ENCODE measurements at regions not wholly inside any gene's neighbourhood (a gene's known extent, or its start where the extent isn't known, plus 50 kb on each side); places are given as distances from the start of the nearest gene placed in this dataset.
"Not testable (repeated sequence)": the region's sequence is repeated elsewhere in the genome, so short reads cannot be mapped to it uniquely, and the experiment has no call there.

- no peak overlapping the region for H3K4me2 ChIP-seq (ENCODE audit: low read depth, low read length)
- H3K4me1 ChIP-seq (ENCODE audit: low read length), result no peaks in the 10 kb centered on the region
- no peak overlapping the region for H3K4me3 ChIP-seq (ENCODE audit: low read length)
- H3K9me3 ChIP-seq (replicated peaks; ENCODE audit: insufficient read depth, low read length), result no peaks in the 10 kb centered on the region
- no peaks in the 10 kb centered on the region for H3K79me2 ChIP-seq (ENCODE audit: low read length)
- no peak for DNase-seq
- no peak overlapping the region for H3K27ac ChIP-seq (ENCODE audit: low read length)
- no peaks in the 10 kb centered on the region for H4K20me1 ChIP-seq (ENCODE audit: insufficient read depth, low read length)
- H3K36me3 ChIP-seq (replicated peaks; ENCODE audit: insufficient read depth, low read length), result no peaks in the 10 kb centered on the region
- H3F3A ChIP-seq (ENCODE audit: insufficient read depth, low read length), result no peaks in the 10 kb centered on the region
- H3K27me3 ChIP-seq (replicated peaks; ENCODE audit: insufficient read depth, low read length), result no peaks in the 10 kb centered on the region
- no peak overlapping the region for H3K9ac ChIP-seq (ENCODE audit: low read length)
- no peak overlapping the region for H2AFZ ChIP-seq (ENCODE audit: low read length)
- TF ChIP-seq CTCF (IDR thresholded peaks at IDR 0.05; ENCODE audit: low read length) (no peak), EZH2phosphoT487 (IDR thresholded peaks at IDR 0.05; ENCODE audit: low read length) (no peak), EZH2 (optimal IDR thresholded peaks at IDR 0.05; ENCODE audit: low read depth, low read length) (no peak)
- H3K9me2 ChIP-seq (replicated peaks; ENCODE audit: insufficient read depth, low read length), result no peaks in the 10 kb centered on the region
Measured at GRCh38 chr9:31321686-31322085, 1062.8 kb upstream of the ACO1 start.

DNA sequence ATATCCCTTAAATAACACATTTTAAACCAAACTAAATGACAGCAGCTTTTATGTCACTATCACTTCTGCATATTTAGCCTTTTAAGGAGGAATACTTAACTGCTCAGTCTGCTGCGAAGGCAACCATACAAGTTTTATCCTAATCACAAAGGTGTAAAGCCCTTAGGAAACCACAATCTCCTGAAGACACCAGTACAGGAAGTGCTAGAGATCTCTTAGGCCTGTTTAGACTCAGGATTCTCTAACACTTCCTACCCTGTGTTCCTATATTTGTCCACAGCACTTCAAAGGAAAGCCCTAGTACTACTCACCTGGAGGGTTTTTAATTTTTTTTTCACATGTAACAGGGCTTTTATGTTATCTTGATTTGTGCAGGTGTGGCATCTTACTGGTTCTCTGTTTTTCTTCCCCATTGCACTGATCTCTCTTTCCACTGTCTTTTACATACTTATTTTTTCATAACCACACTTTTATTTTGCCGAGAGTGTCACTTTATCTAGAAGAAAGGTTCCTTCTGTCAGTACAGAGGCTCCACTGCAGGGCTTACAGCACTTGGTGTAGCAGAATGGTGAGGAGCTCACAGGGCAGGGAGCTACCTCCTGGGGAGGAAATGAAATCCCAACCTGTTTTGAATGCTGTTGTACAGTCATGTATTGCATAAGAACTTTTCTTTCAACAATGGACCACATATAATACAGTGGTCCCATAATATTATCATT, 1060.6 kb upstream of the ACO1 start:
- no peak overlapping the region for H3K27ac ChIP-seq (ENCODE audit: low read length)
- H2AFZ ChIP-seq (ENCODE audit: low read length), result no peak overlapping the region
- H3K27me3 ChIP-seq (replicated peaks; ENCODE audit: insufficient read depth, low read length), result no peaks in the 10 kb centered on the region
- H3K9ac ChIP-seq (ENCODE audit: low read length), result no peak overlapping the region
- no peak overlapping the region for H3K4me2 ChIP-seq (ENCODE audit: low read depth, low read length)
- H4K20me1 ChIP-seq (ENCODE audit: insufficient read depth, low read length), result no peaks in the 10 kb centered on the region
- H3K36me3 ChIP-seq (replicated peaks; ENCODE audit: insufficient read depth, low read length), result no peaks in the 10 kb centered on the region
- DNase-seq, result peak; percentile 27
- H3F3A ChIP-seq (ENCODE audit: insufficient read depth, low read length), result no peaks in the 10 kb centered on the region
- no peaks in the 10 kb centered on the region for H3K4me1 ChIP-seq (ENCODE audit: low read length)
- no peak overlapping the region for H3K4me3 ChIP-seq (ENCODE audit: low read length)
- TF ChIP-seq EZH2phosphoT487 (IDR thresholded peaks at IDR 0.05; ENCODE audit: low read length) (no peak), CTCF (IDR thresholded peaks at IDR 0.05; ENCODE audit: low read length) (no peak), EZH2 (optimal IDR thresholded peaks at IDR 0.05; ENCODE audit: low read depth, low read length) (no peak)
- H3K9me2 ChIP-seq (replicated peaks; ENCODE audit: insufficient read depth, low read length), result no peaks in the 10 kb centered on the region
- no peaks in the 10 kb centered on the region for H3K9me3 ChIP-seq (replicated peaks; ENCODE audit: insufficient read depth, low read length)
- H3K79me2 ChIP-seq (ENCODE audit: low read length), result no peaks in the 10 kb centered on the region

DNA sequence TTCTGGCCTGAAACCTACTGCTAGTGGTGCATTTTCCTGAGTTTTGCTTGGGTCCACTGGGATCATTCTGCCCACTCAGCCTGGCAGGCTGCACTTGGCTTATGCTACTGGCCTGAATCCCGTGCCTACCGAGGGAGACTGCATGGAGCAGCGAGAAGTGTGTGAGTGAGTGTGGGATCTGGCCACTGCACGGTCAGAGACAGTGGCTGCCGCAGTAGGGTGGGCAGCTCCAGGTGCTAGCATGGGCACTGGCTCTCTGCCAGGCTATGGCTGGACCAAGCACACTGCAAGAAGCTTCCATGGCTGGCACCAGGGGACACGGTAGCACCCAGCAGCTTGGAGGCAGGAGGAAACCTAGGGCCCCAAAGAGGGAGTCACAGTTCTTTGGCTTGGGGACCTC, 1058.7 kb upstream of the ACO1 start:
- H3K79me2 ChIP-seq (ENCODE audit: low read length), result no peaks in the 10 kb centered on the region
- no peak for TF ChIP-seq CTCF (IDR thresholded peaks at IDR 0.05; ENCODE audit: low read length)
- TF ChIP-seq EZH2phosphoT487 (IDR thresholded peaks at IDR 0.05; ENCODE audit: low read length), result no peak
- TF ChIP-seq EZH2 (optimal IDR thresholded peaks at IDR 0.05; ENCODE audit: low read depth, low read length), result no peak
- H3K4me1 ChIP-seq (ENCODE audit: low read length), result no peaks in the 10 kb centered on the region
- H3K4me3 ChIP-seq (ENCODE audit: low read length), result no peak overlapping the region
- no peaks in the 10 kb centered on the region for H3K9me2 ChIP-seq (replicated peaks; ENCODE audit: insufficient read depth, low read length)
- H3K36me3 ChIP-seq (replicated peaks; ENCODE audit: insufficient read depth, low read length), result no peaks in the 10 kb centered on the region
- no peak overlapping the region for H3K27ac ChIP-seq (ENCODE audit: low read length)
- no peaks in the 10 kb centered on the region for H3K27me3 ChIP-seq (replicated peaks; ENCODE audit: insufficient read depth, low read length)
- no peak for DNase-seq
- no peak overlapping the region for H3K9ac ChIP-seq (ENCODE audit: low read length)
- no peak overlapping the region for H3K4me2 ChIP-seq (ENCODE audit: low read depth, low read length)
- no peak overlapping the region for H2AFZ ChIP-seq (ENCODE audit: low read length)
- H3F3A ChIP-seq (ENCODE audit: insufficient read depth, low read length), result no peaks in the 10 kb centered on the region
- H3K9me3 ChIP-seq (replicated peaks; ENCODE audit: insufficient read depth, low read length), result no peaks in the 10 kb centered on the region
- H4K20me1 ChIP-seq (ENCODE audit: insufficient read depth, low read length), result no peaks in the 10 kb centered on the region

- H3K4me1 ChIP-seq (ENCODE audit: low read length); H4K20me1 ChIP-seq (ENCODE audit: insufficient read depth, low read length); H3K27me3 ChIP-seq (replicated peaks; ENCODE audit: insufficient read depth, low read length); H3K36me3 ChIP-seq (replicated peaks; ENCODE audit: insufficient read depth, low read length); H3K79me2 ChIP-seq (ENCODE audit: low read length); H3K4me2 ChIP-seq (ENCODE audit: low read depth, low read length); H3K4me3 ChIP-seq (ENCODE audit: low read length); H3F3A ChIP-seq (ENCODE audit: insufficient read depth, low read length); H3K27ac ChIP-seq (ENCODE audit: low read length); DNase-seq; H2AFZ ChIP-seq (ENCODE audit: low read length); H3K9me3 ChIP-seq (replicated peaks; ENCODE audit: insufficient read depth, low read length); H3K9ac ChIP-seq (ENCODE audit: low read length); H3K9me2 ChIP-seq (replicated peaks; ENCODE audit: insufficient read depth, low read length): not testable (repeated sequence)
Measured at GRCh38 chr9:31326883-31327282, 1057.6 kb upstream of the ACO1 start.
